Stomach (tissue), 8 donors: ENCODE measurements at regions not wholly inside any gene's neighbourhood (a gene's known extent, or its start where the extent isn't known, plus 50 kb on each side); places are given as distances from the start of the nearest gene placed in this dataset.

Experiments
- DNase-seq, 2 donors: peaks; one replicate each; pipeline versions ENCODE4 v3.0.0 to v3.0.0-alpha.2; 2013 to 2019
- H3K27ac ChIP-seq, 5 donors: fragments of 200-600 bp in 4 of 5; sonication (generic) in 4 of 5; one replicate each; pipeline ENCODE4 v1.5.1; 2013 to 2019; ENCODE audit warnings: mild to moderate bottlenecking in 1 of 5, moderate library complexity in 1 of 5
- H3K27me3 ChIP-seq, 3 donors: fragments of 200-600 bp; sonication (generic); one replicate each; pipeline ENCODE4 v1.5.1; 2017 to 2019; ENCODE audit warnings: mixed run types in 1 of 3
- H3K36me3 ChIP-seq, 4 donors: fragments of 200-600 bp; sonication (generic); 1 replicate in 3 of 4; 2 replicates in 1 of 4; pipeline ENCODE4 v1.5.1; 2016 to 2019
- H3K4me1 ChIP-seq, 4 donors: fragments of 200-600 bp; sonication (generic); one replicate each; pipeline ENCODE4 v1.5.1; 2016 to 2019
- H3K4me3 ChIP-seq, 4 donors: fragments of 200-600 bp; sonication (generic) in 3 of 4; one replicate each; pipeline ENCODE4 v1.5.1; 2016 to 2019; ENCODE audit warnings: mild to moderate bottlenecking in 1 of 4
- H3K9me3 ChIP-seq, 4 donors: fragments of 200-600 bp; sonication (generic); one replicate each; pipeline ENCODE4 v1.5.1; 2016 to 2019
- EP300 ChIP-seq: sonication (generic); formaldehyde crosslinking; IDR thresholded peaks from one replicate; pipeline ENCODE4 v1.6.1; 2017; ENCODE audit warnings: antibody characterized with exemption
- POLR2A ChIP-seq, 4 donors: fragments of 450-650 bp; IDR thresholded peaks; one replicate each; pipeline ENCODE4 v1.6.1; 2016; ENCODE audit warnings: antibody characterized with exemption in 4 of 4, control low read depth in 2 of 4, mild to moderate bottlenecking in 1 of 4, moderate library complexity in 1 of 4
- POLR2AphosphoS5 ChIP-seq, 3 donors: sonication (generic); formaldehyde crosslinking; IDR thresholded peaks; one replicate each; pipeline ENCODE4 v1.6.1; 2016; ENCODE audit warnings: antibody characterized with exemption in 3 of 3
- WGBS, 5 donors: extraction: QIAGEN DNeasy Blood & Tissue Kit in 3 of 5; methylation state at CpG; one replicate each; pipeline versions ENCODE4 v1.1.5 to v1.1.7; 2013 to 2018; 5-methylcytosine and 5-hydroxymethylcytosine counted together
- intact Hi-C: fragments of 100-400 bp; cut with DNase I; formaldehyde crosslinking; loops from one replicate; pipeline ENCODE4 v1.15.1; 2023; ENCODE audit warnings: low total_unique reads
- TF ChIP-seq, protein P1 (sequence below), 7 experiments: fragments of 450-650 bp in 4 of 7; fragments of 200-600 bp in 3 of 7; sonication (generic) in 3 of 7; IDR thresholded peaks; one replicate each; pipeline ENCODE4 v1.5.1; 2016 to 2019; ENCODE audit warnings: antibody characterized with exemption in 7 of 7, control low read depth in 2 of 7, mild to moderate bottlenecking in 1 of 7
- donor health status: healthy with polysubstance abuse.
- donor health status: Bipolar disorder and iron deficiency.
- donor health status: healthy.

DNA sequence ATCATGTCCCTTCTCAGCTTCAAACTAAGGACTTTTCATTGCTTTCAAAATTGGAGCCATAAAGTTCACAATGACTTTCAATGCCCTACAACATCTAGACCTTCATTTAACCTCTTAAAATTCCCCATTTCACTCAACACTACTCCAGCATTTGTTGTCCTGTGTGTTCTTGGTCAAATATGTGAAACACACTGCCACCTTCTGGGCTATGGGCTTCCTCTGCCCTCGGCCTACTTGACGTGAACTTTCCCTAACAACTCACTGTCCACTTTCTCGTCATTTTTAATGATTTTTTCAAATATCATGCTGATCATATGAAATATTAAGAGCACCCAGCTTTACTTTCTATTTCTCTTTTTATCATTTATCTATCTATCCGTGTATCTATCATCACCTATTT lies 2018.4 kb downstream of the NCAM2 start:
- 43 to 61% (median 44%) methylated on average over 4 of the region's 4 CpGs for WGBS, 5 donors
- Histone ChIP-seq H3K9me3 (peaks cover 0 to 11% (median 2%) of the 10 kb centered on the region in 4 donors), H3K27me3 (no peaks in the 10 kb centered on the region), H3K36me3 (no peaks in the 10 kb centered on the region), H3K4me1 (no peaks in the 10 kb centered on the region), H3K27ac (no peak overlapping the region), H3K4me3 (no peak overlapping the region)
- intact Hi-C loops, result no loop called here
- peak in 1 of 2 donors; percentile 14 for DNase-seq
- no peak for TF ChIP-seq POLR2A (IDR thresholded peaks at IDR 0.05)
- no peak for TF ChIP-seq POLR2AphosphoS5 (IDR thresholded peaks at IDR 0.05)
- TF ChIP-seq, protein P1, sequence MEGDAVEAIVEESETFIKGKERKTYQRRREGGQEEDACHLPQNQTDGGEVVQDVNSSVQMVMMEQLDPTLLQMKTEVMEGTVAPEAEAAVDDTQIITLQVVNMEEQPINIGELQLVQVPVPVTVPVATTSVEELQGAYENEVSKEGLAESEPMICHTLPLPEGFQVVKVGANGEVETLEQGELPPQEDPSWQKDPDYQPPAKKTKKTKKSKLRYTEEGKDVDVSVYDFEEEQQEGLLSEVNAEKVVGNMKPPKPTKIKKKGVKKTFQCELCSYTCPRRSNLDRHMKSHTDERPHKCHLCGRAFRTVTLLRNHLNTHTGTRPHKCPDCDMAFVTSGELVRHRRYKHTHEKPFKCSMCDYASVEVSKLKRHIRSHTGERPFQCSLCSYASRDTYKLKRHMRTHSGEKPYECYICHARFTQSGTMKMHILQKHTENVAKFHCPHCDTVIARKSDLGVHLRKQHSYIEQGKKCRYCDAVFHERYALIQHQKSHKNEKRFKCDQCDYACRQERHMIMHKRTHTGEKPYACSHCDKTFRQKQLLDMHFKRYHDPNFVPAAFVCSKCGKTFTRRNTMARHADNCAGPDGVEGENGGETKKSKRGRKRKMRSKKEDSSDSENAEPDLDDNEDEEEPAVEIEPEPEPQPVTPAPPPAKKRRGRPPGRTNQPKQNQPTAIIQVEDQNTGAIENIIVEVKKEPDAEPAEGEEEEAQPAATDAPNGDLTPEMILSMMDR (IDR thresholded peaks at IDR 0.05), result no peak
- TF ChIP-seq EP300, result no peak

DNA sequence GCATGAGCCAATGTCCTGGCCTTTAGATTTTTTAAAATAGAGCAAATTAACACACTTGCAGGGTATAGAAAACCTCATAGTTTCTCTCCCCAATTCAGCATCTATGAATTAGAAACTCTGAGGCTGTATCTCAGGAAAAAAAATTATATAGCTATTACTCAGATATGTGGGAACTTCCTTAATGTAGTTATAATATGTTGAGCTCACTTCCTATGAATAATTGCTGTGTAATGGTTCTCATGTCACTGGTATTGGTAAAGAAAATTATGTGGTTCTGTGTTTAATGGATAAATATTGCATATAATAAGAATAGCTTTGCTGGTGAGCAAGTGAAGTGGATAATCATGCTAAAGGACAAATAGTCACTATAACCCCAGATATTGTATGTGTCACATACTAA lies 2019.8 kb downstream of the NCAM2 start:
- Histone ChIP-seq H3K9me3 (peaks cover 0 to 17% (median 3%) of the 10 kb centered on the region in 4 donors), H3K27me3 (no peaks in the 10 kb centered on the region), H3K27ac (no peak overlapping the region), H3K4me3 (no peak overlapping the region), H3K36me3 (no peaks in the 10 kb centered on the region), H3K4me1 (no peaks in the 10 kb centered on the region)
- no peak for DNase-seq
- TF ChIP-seq POLR2AphosphoS5 (IDR thresholded peaks at IDR 0.05), result no peak
- TF ChIP-seq, protein P1 (IDR thresholded peaks at IDR 0.05), result no peak
- TF ChIP-seq EP300, result no peak
- no peak for TF ChIP-seq POLR2A (IDR thresholded peaks at IDR 0.05)
- intact Hi-C loops, result no loop called here

DNA sequence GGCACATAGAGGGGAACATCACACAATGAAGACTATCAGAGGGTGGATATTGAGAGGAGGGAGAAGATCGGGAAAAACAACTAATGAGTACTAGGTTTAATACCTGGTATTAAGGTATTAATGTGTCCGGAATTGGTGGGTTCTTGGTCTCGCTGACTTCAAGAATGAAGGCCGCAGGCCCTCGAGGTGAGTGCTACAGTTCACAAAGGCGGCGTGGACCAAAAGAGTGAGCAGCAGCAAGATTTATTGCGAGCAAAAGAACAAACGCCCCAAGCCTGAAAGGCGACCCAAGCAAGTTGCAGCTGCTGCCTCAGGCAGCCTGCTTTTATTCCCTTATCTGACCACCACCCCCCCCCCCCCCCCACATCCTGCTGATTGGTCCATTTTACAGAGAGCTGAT lies 2022.8 kb downstream of the NCAM2 start:
- Histone ChIP-seq H3K9me3 (peaks cover 0 to 17% (median 3%) of the 10 kb centered on the region in 4 donors), H3K27ac (no peak overlapping the region), H3K4me1 (no peaks in the 10 kb centered on the region), H3K36me3 (no peaks in the 10 kb centered on the region), H3K27me3 (no peaks in the 10 kb centered on the region), H3K4me3 (no peak overlapping the region)
- TF ChIP-seq, protein P1 (IDR thresholded peaks at IDR 0.05), result no peak
- TF ChIP-seq EP300 (no peak), POLR2AphosphoS5 (IDR thresholded peaks at IDR 0.05) (no peak), POLR2A (IDR thresholded peaks at IDR 0.05) (no peak)
- no peak for DNase-seq
- intact Hi-C loops, result no loop called here
- 88 to 92% (median 89%) methylated on average over 10 of the region's 10 CpGs for WGBS, 5 donors

DNA sequence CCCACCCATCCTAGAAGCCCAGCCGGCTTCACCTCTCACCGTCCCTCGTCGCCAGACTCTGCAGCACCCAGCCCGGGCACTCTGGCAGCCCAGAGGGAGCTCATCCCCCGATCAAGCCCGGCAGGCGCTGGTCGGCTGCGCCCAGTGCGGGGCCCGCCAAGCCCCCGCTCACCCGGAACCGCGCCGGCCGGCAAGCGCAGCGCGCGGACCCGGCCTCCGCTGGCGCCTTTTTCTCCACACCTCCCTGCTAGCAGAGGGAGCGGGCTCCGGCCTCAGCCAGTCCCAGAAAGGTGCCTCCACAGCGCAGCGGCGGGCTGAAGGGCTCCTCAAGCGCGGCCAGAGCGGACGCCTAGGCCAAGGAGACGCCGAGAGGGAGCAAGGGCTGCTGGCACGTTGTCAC lies 2023.3 kb downstream of the NCAM2 start:
- DNase-seq, result no peak
- TF ChIP-seq POLR2A (IDR thresholded peaks at IDR 0.05) (no peak), POLR2AphosphoS5 (IDR thresholded peaks at IDR 0.05) (no peak), EP300 (no peak)
- TF ChIP-seq, protein P1 (IDR thresholded peaks at IDR 0.05), result no peak
- H3K4me3 ChIP-seq, result no peak overlapping the region
- H3K27me3 ChIP-seq, result no peaks in the 10 kb centered on the region
- no peak overlapping the region for H3K27ac ChIP-seq
- peaks cover 0 to 17% (median 3%) of the 10 kb centered on the region in 4 donors for H3K9me3 ChIP-seq
- no peaks in the 10 kb centered on the region for H3K36me3 ChIP-seq
- H3K4me1 ChIP-seq, result no peaks in the 10 kb centered on the region
- intact Hi-C loops, result no loop called here
- WGBS, 5 donors, result 94 to 97% (median 95%) methylated on average over 36 to 37 of the region's 37 CpGs
